ENCODE measurements at regions not wholly inside any gene's neighbourhood (a gene's known extent, or its start where the extent isn't known, plus 50 kb on each side); places are given as distances from the start of the nearest gene placed in this dataset.

DNA sequence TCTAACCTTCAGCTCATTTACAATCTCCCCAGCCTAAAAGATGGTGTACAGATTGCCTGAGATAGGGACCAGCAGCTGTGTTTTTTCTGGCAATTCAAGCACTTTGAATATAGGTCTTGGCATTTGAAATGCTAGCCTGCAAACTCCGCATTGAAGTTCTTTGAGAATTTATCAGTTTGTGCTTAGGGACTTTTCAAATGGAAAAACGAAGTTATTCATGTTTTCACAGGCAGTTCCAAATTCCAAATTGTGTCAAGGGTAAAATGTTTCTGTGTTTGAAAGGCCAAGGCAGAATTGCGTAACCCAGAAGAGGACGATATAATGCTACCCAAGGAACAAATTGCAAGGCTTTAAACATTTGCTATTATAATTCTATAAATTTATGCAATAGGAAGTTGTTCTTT lies 168.9 kb upstream of the RASSF8 start:
- TF ChIP-seq, protein P1, sequence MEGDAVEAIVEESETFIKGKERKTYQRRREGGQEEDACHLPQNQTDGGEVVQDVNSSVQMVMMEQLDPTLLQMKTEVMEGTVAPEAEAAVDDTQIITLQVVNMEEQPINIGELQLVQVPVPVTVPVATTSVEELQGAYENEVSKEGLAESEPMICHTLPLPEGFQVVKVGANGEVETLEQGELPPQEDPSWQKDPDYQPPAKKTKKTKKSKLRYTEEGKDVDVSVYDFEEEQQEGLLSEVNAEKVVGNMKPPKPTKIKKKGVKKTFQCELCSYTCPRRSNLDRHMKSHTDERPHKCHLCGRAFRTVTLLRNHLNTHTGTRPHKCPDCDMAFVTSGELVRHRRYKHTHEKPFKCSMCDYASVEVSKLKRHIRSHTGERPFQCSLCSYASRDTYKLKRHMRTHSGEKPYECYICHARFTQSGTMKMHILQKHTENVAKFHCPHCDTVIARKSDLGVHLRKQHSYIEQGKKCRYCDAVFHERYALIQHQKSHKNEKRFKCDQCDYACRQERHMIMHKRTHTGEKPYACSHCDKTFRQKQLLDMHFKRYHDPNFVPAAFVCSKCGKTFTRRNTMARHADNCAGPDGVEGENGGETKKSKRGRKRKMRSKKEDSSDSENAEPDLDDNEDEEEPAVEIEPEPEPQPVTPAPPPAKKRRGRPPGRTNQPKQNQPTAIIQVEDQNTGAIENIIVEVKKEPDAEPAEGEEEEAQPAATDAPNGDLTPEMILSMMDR (IDR thresholded peaks at IDR 0.05), result no peak
- TF ChIP-seq EZH2 (IDR thresholded peaks at IDR 0.05) (no peak), EZH2phosphoT487 (IDR thresholded peaks at IDR 0.05) (no peak)

Data from neural progenitor cell (in vitro differentiated cells).